ENCODE measurements at regions not wholly inside any gene's neighbourhood (a gene's known extent, or its start where the extent isn't known, plus 50 kb on each side); places are given as distances from the start of the nearest gene placed in this dataset.
A peak's percentile ranks its signal among the peaks of the same experiment; 100 is the strongest.
"Not testable (repeated sequence)": the region's sequence is repeated elsewhere in the genome, so short reads cannot be mapped to it uniquely, and the experiment has no call there.

- TF ChIP-seq CTCF (conservative IDR thresholded peaks at IDR 0.05; ENCODE audit: low read length), result 0 out of 2 replicates have a peak, but pooled peaks have one; percentile 20
- TF ChIP-seq EZH2phosphoT487 (IDR thresholded peaks at IDR 0.05; ENCODE audit: borderline replicate concordance, low read depth, low read length), result not testable (repeated sequence)
Observed at GRCh38 chr18:14991934-14992445, 244.0 kb downstream of the ANKRD30B start.

Measured in OCI-LY7 (cell line).